ENCODE measurements at regions not wholly inside any gene's neighbourhood (a gene's known extent, or its start where the extent isn't known, plus 50 kb on each side); places are given as distances from the start of the nearest gene placed in this dataset.

DNA sequence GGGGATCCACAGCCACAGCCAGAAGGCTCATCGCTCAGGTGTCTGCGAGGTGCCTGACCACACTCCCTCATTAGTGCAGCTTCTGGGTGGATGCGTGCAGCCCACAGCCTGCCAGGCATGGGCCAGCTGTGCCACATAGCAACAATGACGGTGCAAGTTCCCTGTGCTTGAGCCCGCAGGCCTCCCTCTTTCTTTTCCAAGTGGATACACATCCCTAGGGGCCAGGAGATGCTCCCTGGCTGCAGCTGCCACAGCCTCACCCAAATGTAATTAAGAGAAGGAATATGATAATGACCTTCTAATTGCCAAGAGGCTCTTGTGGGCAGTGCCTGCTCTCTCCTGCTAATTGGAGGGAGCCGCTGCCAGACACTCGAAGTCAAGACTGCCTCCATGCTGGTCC lies 116.0 kb upstream of the PPP1R26 start:
- no peak for TF ChIP-seq EZH2 (IDR thresholded peaks at IDR 0.05; ENCODE audit: low read length, missing control alignments)
- TF ChIP-seq, protein P1, sequence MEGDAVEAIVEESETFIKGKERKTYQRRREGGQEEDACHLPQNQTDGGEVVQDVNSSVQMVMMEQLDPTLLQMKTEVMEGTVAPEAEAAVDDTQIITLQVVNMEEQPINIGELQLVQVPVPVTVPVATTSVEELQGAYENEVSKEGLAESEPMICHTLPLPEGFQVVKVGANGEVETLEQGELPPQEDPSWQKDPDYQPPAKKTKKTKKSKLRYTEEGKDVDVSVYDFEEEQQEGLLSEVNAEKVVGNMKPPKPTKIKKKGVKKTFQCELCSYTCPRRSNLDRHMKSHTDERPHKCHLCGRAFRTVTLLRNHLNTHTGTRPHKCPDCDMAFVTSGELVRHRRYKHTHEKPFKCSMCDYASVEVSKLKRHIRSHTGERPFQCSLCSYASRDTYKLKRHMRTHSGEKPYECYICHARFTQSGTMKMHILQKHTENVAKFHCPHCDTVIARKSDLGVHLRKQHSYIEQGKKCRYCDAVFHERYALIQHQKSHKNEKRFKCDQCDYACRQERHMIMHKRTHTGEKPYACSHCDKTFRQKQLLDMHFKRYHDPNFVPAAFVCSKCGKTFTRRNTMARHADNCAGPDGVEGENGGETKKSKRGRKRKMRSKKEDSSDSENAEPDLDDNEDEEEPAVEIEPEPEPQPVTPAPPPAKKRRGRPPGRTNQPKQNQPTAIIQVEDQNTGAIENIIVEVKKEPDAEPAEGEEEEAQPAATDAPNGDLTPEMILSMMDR (conservative IDR thresholded peaks at IDR 0.05 in 1 of 2, IDR thresholded peaks at IDR 0.05 in 1 of 2; ENCODE audit: low read depth in 1 of 2, low read length in 2 of 2): no peak
